CD4-positive, alpha-beta T cell treated with Interleukin-4 for 1 hour (primary cell): ENCODE measurements at regions not wholly inside any gene's neighbourhood (a gene's known extent, or its start where the extent isn't known, plus 50 kb on each side); places are given as distances from the start of the nearest gene placed in this dataset.

Experiments used
- DNase-seq, 2 donors: peaks; one replicate each; pipeline ENCODE4 v3.0.0-alpha.2; 2020 to 2022

DNA sequence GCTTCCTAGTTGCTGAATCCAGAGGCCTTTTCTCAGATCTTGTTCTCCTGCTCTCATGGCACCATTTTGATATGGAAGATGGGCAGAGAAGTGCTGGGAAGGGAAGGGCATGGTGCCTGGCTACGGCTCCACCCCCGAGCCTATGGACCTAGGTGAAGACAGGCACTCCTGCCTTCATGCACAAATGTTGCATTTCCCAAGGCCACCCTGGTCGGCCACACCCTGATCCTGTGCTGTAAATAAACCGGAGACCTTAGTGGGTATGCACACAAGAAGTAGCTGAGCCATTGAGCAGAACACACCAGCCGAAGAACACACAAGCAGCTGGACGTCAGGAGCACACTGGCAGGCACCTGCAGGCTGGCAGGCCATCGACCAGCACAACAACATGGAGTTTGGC is 261.6 kb downstream of the SHQ1 start:
- DNase-seq = no peak

GRCh38 chr3:72585966-72586365 is 262.3 kb downstream of the SHQ1 start:
- DNase-seq = no peak

DNA sequence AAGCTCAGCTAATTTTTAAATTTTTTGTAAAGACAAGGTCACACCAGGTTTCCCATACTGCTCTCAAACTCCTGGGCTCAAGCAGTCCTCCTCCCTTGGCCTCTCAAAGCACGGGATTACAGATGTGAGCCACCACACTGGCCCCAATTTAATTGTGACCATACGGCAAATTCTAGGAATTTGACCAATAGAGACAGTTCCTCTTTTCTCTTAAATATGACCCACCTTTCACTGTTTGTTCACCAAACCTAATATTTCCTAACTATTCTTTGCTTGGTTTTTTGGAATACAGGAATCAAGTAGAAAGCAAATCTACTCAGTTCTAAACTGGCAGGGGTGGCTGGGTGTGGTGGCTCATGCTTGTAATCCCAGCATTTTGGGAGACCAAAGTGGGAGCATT is 264.0 kb downstream of the SHQ1 start:
- no peak for DNase-seq

DNA sequence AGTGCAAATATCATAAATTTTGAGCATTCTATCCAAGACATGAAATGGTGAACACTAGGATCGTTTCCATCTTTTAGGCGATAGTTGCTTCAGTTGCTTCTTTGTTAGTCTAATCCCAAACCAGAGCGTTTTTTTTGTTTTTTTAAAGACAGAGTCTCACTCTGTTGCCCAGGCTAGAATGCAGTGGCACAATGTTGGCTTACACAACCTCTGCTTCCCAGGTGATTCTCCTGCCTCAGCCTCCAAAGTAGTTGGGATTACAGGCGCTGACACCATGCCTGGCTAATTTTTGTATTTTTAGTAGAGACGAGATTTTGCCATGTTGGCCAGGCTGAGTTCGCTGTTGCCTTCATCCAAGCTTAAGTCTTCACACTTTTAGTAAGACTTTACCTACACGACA is 265.3 kb downstream of the SHQ1 start:
- no peak for DNase-seq

DNA sequence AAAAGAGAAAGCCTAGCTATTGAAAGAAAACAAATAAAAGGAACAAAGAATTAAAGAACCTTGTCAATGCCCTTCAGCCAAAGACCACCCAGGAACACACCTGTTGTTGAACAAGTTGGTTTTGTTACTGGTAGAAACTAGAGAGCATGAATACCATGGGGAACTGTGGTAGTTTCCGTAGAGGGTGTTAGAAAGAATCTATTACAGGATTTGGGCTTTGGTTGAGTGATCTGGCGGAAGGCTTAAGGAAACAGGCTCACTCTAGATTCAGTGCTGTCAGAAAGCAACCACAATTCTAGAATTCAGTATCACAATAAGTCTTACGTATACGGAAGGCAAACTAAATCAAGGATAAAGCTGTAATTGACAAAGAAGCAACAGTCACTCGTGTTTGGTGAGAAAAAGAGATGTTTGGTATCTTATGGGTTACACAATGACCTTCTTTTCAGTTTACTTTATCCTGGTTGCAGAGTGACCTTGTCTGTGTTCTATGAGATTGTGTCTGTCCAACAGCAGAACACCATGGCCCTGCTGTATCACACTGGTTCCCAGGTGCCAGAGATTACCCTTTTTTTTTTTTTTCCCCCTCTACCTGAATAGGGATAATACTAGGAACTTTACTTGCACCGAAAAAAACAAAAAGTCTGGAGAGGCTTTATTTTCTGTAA is 265.9 kb downstream of the SHQ1 start:
- no peak for DNase-seq

DNA sequence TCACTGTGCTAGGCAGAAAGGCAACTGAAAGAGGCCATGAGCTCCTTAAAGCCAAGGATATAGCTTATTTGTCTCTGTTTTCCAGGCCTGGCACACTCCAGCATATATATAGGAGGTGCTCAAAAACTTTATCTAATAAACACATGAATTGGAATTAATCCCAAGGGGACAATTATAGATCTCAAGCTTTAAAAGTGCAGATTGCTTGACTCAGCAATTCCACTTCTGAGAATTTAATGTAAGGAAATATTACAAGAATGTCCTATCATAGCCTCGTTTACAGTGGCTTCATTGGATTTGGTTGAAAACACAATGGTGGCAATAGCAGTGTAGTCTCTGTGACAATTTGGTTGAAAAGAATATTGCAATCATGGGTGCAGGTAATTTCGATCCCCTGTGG is 267.3 kb downstream of the SHQ1 start:
- no peak for DNase-seq

DNA sequence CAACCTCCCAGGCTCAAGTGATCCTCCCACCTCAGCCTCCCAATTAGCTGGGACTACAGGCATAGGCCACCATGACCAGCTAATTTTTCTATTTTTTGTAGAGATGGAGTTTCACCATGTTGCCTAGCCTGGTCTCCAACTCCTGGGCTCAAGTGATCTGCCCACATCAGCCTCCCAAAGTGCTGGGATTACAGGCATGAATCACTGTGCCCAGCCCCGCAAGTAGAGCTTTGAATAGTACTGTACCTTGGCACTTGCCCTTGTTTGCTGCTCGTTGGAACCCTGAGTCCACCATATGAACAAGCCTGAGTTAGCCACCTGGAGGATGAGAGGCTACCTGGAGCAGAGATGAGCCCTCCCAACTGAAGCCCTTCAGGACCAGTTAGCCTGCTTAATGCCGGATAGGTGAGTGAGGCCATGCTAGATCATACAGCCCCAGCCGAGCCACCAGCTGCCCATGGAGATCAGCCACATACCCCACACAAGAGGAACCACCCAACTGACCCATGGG is 267.9 kb downstream of the SHQ1 start:
- DNase-seq = no peak

DNA sequence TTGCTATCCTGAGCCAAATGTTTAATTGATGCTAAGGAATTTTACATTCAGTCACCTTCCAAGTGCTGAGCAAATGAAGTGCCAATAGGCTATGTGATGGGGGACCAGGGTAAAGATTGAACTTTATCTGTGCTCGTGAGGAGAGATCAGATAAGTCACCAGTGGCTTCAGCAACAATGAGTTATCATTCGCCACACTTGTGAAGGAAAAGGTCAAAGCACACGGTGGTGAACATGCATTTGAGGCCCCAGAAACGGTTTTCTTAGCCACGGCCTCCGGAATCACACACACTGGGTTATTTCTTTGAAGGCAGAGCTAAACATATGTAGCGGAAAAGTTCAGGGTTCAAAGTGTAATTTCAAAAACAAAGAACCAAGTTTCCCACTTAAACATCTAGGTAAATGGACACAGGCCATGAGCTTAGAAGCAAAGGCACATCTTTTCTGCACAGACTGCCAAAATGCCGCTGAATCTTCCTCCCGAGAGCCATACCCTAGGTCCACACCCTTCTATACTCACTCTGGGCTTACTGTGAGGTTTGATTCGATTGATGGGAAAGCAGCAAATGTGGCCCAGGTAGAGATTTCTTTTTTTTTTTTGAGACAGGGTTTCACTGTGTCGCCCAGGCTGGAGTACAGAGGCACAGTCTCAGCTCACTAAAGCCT is 268.5 kb downstream of the SHQ1 start:
- no peak for DNase-seq

- no peak for DNase-seq
These were observed 269.1 kb downstream of the SHQ1 start for GRCh38 chr3:72579191-72579580.

DNA sequence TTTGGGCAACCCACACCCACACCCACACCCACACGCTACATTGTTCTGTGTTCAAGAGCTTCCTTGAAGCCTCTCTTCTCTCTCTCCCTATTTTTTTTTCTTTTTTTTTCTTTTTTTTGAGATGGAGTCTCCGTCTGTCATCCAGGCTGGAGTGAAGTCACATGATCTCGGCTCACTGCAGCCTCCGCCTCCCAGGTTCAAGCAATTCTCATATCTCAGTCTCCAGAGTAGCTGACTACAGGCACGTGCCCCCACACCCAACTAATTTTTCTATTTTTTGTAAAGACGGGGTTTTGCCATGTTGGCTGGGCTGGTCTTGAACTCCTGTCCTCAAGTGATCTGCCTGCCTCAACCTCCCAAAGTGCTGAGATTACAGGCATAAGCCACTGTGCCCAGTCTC is 271.1 kb downstream of the SHQ1 start:
- DNase-seq = no peak

DNA sequence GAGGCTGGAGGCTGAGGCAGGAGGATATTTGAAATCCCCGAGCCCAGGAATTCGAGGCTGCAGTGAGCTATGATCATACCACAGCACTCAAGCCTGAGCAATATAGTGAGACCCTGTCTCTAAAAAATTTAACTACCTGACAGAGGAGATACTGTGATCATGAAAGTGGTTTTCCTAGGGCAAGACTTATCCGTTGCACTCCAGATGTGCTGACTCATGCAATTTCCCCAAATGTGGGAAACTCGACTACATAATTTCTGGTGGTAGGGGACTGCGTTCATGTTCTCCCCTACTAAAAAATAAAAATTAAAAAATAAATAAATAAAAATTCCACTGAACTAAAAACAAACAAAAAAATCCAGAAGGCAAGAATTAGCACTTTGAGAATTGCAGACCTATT is 271.7 kb downstream of the SHQ1 start:
- no peak for DNase-seq

GRCh38 chr3:72574144-72574543 is 274.1 kb downstream of the SHQ1 start:
- DNase-seq = no peak

DNA sequence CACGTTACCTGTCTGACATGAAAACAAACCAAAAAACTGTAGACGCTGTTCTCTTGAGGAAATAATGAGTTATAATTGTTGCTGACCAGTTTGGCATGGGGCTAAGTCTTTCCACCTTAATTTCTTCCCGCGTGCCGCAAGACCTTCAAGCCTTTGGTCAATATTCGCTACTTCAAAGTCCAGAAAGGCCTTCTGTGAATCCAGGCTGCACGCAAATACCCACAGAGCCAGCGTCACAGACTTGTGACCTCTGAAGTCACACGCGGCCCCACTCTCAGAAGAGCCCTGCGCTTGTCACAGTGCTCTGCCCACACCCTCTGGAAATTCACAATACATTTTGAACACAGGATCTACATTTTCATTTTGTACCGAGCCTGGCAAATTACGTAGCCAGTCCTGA is 275.2 kb downstream of the SHQ1 start:
- DNase-seq = no peak

- no peak for DNase-seq
These were observed 275.7 kb downstream of the SHQ1 start for GRCh38 chr3:72572489-72573007.

GRCh38 chr3:72571638-72572114 is 276.6 kb downstream of the SHQ1 start:
- DNase-seq = no peak

- DNase-seq = no peak
These were observed 277.2 kb downstream of the SHQ1 start for GRCh38 chr3:72571052-72571451.

DNA sequence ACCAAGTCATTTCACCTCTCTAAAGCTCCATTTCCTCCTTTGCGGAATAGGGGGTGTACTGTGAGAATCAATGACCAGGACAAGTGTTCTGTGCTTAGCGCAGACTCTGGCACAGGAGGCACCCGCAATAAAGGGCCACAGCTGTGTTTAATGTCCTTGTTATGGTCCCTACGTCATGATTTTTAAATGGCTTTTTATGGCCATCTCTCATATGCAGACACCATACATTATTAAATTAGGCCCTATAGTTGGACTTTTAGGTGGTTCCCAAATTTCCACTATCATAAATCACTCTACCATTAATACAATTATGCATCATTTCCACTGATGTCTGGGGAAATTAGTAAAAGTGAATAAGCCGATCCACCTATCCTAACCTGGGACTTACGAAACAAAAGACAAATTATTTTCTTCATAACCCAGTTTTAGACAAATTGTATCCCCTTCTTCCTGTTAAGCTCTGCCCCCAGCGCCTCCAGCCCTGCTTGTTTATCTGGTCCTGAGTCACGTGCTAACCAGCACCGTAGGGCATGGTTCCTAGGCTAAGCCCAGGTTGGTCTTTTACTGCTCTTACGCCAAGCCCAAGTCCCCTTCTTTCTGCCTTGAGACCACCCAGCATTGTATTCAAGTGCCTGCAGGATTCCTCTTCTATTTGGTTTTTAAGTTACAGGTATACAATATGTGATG is 278.3 kb downstream of the SHQ1 start:
- no peak for DNase-seq

DNA sequence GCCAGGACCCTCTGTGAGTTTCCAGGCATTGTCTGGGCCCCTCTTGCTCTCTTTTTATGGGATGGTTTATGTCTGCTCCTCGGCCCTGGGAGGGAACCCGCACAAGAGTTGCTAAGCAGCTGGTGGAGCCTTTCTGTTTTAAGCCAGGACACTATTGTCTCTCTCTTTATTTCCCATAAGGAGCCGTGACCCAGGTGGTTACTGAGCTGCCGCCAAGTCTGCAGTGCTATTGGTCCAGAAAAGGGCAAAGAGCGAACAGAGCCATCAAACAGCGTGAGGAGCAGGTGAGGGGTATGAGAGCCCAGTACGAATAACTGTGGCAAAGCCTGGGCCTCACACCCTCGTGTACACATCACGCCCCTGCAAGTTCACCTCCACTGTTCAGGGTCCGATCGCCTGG is 280.2 kb downstream of the SHQ1 start:
- DNase-seq = no peak

- no peak for DNase-seq
These were observed 280.8 kb downstream of the SHQ1 start for GRCh38 chr3:72567474-72567873.

GRCh38 chr3:72565593-72565992 is 282.7 kb downstream of the SHQ1 start:
- DNase-seq = no peak

- DNase-seq = no peak
These were observed 284.4 kb downstream of the SHQ1 start for GRCh38 chr3:72563690-72564370.

GRCh38 chr3:72560846-72561675 is 287.2 kb downstream of the SHQ1 start:
- DNase-seq = no peak
